Fibroblast of lung (primary cell): ENCODE measurements at regions not wholly inside any gene's neighbourhood (a gene's known extent, or its start where the extent isn't known, plus 50 kb on each side); places are given as distances from the start of the nearest gene placed in this dataset.

Experiments
- DNase-seq, 2 donors: peaks; one replicate each; pipeline versions ENCODE4 v3.0.0 to v3.0.0-alpha.2; 2010; ENCODE audit warnings: low read depth in 2 of 2
- H2AFZ ChIP-seq: 2 replicates; pipeline ENCODE4 v1.5.1; 2012; ENCODE audit warnings: low read length, control low read depth, inconsistent platforms
- H3K27ac ChIP-seq: 2 replicates; pipeline ENCODE4 v1.5.1; 2011; ENCODE audit warnings: low read length, control low read depth; ENCODE audit not compliant: insufficient read depth
- H3K27me3 ChIP-seq: 2 replicates; pipeline ENCODE4 v1.5.1; 2011; ENCODE audit warnings: mild to moderate bottlenecking, low read length; ENCODE audit not compliant: control insufficient read depth, insufficient read depth
- H3K36me3 ChIP-seq: 2 replicates; pipeline ENCODE4 v1.5.1; 2011; ENCODE audit warnings: low read length; ENCODE audit not compliant: control insufficient read depth, insufficient read depth
- H3K4me1 ChIP-seq: 2 replicates; pipeline ENCODE4 v1.5.1; 2011; ENCODE audit warnings: low read length; ENCODE audit not compliant: control insufficient read depth, insufficient read depth; ENCODE audit errors: extremely low read depth
- H3K4me2 ChIP-seq: 2 replicates; pipeline ENCODE4 v1.5.1; 2011; ENCODE audit warnings: low read length, control low read depth; ENCODE audit not compliant: insufficient read depth; ENCODE audit errors: extremely low read depth
- H3K4me3 ChIP-seq, 4 experiments: fragments of 200-600 bp in 1 of 4; sonication (generic) in 1 of 4; replicated peaks in 1 of 4; 2 replicates each; pipeline ENCODE4 v1.5.1; 2011 to 2016; ENCODE audit warnings: low read length in 4 of 4, low read depth in 3 of 4, mild to moderate bottlenecking in 3 of 4, control low read depth in 2 of 4, inconsistent platforms in 1 of 4, mixed read lengths in 1 of 4; ENCODE audit not compliant: insufficient read depth in 1 of 4; ENCODE audit errors: control extremely low read depth in 1 of 4
- H3K79me2 ChIP-seq: 2 replicates; pipeline ENCODE4 v1.5.1; 2012; ENCODE audit warnings: mild to moderate bottlenecking, low read length, inconsistent platforms; ENCODE audit not compliant: control insufficient read depth, insufficient read depth
- H3K9ac ChIP-seq: 2 replicates; pipeline ENCODE4 v1.5.1; 2011; ENCODE audit warnings: mild to moderate bottlenecking, low read length, control low read depth; ENCODE audit not compliant: insufficient read depth
- H3K9me3 ChIP-seq: 2 replicates; pipeline ENCODE4 v1.5.1; 2012; ENCODE audit warnings: low read depth, low read length; ENCODE audit not compliant: control insufficient read depth, insufficient read depth
- H4K20me1 ChIP-seq: 2 replicates; pipeline ENCODE4 v1.5.1; 2011; ENCODE audit warnings: low read length; ENCODE audit not compliant: control insufficient read depth, insufficient read depth; ENCODE audit errors: extremely low read depth
- EZH2 ChIP-seq: IDR thresholded peaks from 2 replicates; pipeline ENCODE4 v1.5.1; 2012; ENCODE audit warnings: low read length, control low read depth, mild to moderate bottlenecking; ENCODE audit errors: missing control alignments
- TF ChIP-seq, protein P1 (sequence below), 2 donors: IDR thresholded peaks in 1 of 2; conservative IDR thresholded peaks in 1 of 2; 1 replicate in 1 of 2; 2 replicates in 1 of 2; pipeline ENCODE4 v1.5.1; 2011 to 2012; ENCODE audit warnings: low read length in 2 of 2, control low read depth in 1 of 2, inconsistent platforms in 1 of 2, low read depth in 1 of 2, mild to moderate bottlenecking in 1 of 2

DNA sequence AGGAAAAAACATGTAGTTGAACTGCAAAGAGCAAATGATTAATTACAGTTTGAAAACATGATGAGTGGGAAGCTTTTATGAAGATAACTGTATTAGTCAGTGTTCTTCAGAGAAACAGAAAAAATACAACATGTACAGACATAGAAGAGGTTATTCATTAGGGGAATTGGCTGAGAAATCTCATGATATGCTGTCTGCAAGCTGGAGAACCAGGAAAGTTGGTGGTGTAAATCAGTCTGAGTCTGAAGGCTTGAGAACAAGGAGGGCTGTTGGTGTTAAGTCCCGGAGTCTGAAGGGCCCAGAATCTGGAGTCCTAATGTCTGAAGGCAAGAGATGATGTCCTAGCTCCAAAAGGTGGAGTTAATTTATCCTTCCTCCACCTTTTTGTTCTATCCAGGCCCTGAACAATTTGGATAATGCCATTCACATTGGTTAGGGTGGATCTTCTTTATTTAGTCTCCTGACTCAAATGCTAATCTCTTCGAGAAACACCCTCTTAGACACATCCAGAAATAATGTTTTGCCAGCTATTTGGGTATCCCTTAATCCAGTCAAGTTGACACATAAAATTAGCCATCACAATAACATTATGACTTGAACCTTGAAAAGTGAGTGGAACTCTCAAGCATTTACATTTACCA, 672.9 kb upstream of the PTBP2 start:
- Histone ChIP-seq H3K4me3 (no peak overlapping the region), H4K20me1 (no peaks in the 10 kb centered on the region), H3K27me3 (no peaks in the 10 kb centered on the region), H3K79me2 (no peaks in the 10 kb centered on the region), H3K4me1 (no peaks in the 10 kb centered on the region), H3K9me3 (no peaks in the 10 kb centered on the region), H3K36me3 (no peaks in the 10 kb centered on the region), H3K4me2 (no peak overlapping the region), H3K27ac (no peak overlapping the region), H2AFZ (no peak overlapping the region), H3K9ac (no peak overlapping the region)
- no peak for DNase-seq
- TF ChIP-seq, protein P1, sequence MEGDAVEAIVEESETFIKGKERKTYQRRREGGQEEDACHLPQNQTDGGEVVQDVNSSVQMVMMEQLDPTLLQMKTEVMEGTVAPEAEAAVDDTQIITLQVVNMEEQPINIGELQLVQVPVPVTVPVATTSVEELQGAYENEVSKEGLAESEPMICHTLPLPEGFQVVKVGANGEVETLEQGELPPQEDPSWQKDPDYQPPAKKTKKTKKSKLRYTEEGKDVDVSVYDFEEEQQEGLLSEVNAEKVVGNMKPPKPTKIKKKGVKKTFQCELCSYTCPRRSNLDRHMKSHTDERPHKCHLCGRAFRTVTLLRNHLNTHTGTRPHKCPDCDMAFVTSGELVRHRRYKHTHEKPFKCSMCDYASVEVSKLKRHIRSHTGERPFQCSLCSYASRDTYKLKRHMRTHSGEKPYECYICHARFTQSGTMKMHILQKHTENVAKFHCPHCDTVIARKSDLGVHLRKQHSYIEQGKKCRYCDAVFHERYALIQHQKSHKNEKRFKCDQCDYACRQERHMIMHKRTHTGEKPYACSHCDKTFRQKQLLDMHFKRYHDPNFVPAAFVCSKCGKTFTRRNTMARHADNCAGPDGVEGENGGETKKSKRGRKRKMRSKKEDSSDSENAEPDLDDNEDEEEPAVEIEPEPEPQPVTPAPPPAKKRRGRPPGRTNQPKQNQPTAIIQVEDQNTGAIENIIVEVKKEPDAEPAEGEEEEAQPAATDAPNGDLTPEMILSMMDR (conservative IDR thresholded peaks at IDR 0.05 in 1 of 2, IDR thresholded peaks at IDR 0.05 in 1 of 2; ENCODE audit: low read depth in 1 of 2, low read length in 2 of 2) = no peak

DNA sequence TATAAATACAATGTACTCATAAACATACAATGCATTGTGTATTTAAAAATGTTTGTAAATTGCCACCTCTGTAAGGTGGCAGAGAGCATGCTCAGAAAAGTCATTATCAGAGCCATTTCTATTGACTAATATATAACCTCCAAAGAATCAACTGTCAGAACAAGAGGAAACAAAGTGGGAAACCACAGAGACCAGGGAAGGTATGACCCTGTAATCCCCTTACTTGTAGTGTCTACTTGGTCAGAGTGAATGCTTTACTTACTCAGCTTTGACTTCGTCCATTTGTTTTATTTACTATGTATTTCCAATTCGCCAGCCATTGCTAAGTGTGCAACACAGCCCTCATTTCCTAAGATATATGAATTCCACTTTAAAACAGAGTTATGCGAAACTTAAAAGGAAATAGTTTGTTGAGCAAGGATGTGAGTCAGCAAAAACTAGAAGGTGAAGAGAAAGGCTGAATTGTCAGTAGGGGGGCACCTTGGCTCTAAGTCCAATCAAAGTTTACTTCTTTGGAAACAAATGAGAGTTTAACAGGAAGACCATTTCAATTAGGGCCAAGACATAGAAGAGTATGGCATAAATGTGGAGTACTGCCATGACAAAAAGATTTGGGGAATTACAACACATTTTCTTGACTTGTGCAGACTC, 671.7 kb upstream of the PTBP2 start:
- Histone ChIP-seq H3K27me3 (no peaks in the 10 kb centered on the region), H3K79me2 (no peaks in the 10 kb centered on the region), H3K4me3 (no peak overlapping the region), H3K9me3 (no peaks in the 10 kb centered on the region), H3K36me3 (no peaks in the 10 kb centered on the region), H3K4me1 (no peaks in the 10 kb centered on the region), H4K20me1 (no peaks in the 10 kb centered on the region), H2AFZ (no peak overlapping the region), H3K9ac (no peak overlapping the region), H3K4me2 (no peak overlapping the region), H3K27ac (no peak overlapping the region)
- TF ChIP-seq EZH2 = no peak
- TF ChIP-seq, protein P1 (conservative IDR thresholded peaks at IDR 0.05 in 1 of 2, IDR thresholded peaks at IDR 0.05 in 1 of 2; ENCODE audit: low read depth in 1 of 2, low read length in 2 of 2) = no peak
- DNase-seq = peak in 1 of 2 donors; percentile 15

DNA sequence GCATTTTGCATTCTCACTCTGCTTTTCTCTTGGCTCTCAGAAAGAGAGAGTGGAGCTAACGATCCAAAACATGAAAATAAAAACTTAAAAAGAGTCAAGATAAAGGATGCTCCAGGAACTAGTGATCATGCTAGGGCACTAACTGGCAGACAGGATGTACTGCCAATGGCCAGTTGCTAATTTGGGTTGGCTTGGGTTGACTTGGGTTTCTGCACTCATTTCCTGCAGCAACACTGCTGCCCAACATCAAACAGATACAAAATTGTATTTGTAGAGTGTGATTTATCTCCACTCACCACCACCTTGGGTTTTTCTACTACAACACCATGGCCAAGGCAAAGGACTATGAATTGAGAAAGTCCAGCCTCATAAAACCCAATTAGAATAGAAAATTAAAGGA, 662.3 kb upstream of the PTBP2 start:
- Histone ChIP-seq H3K9me3 (no peaks in the 10 kb centered on the region), H3K4me1 (no peaks in the 10 kb centered on the region), H2AFZ (no peak overlapping the region), H4K20me1 (no peaks in the 10 kb centered on the region), H3K27me3 (no peaks in the 10 kb centered on the region), H3K9ac (no peak overlapping the region), H3K79me2 (no peaks in the 10 kb centered on the region), H3K4me2 (no peak overlapping the region), H3K36me3 (no peaks in the 10 kb centered on the region), H3K27ac (no peak overlapping the region), H3K4me3 (no peak overlapping the region)
- TF ChIP-seq, protein P1 (conservative IDR thresholded peaks at IDR 0.05 in 1 of 2, IDR thresholded peaks at IDR 0.05 in 1 of 2; ENCODE audit: low read depth in 1 of 2, low read length in 2 of 2) = no peak
- TF ChIP-seq EZH2 = no peak
- no peak for DNase-seq
